ENCODE measurements at regions not wholly inside any gene's neighbourhood (a gene's known extent, or its start where the extent isn't known, plus 50 kb on each side); places are given as distances from the start of the nearest gene placed in this dataset.
"Not testable (repeated sequence)": the region's sequence is repeated elsewhere in the genome, so short reads cannot be mapped to it uniquely, and the experiment has no call there.

- peak; percentile 9 to 32 for DNase-seq (ENCODE audit: low read depth in 2 of 2)
These were observed 441.9 kb upstream of the PIK3R1 start for GRCh38 chr5:67773411-67774266.

DNA sequence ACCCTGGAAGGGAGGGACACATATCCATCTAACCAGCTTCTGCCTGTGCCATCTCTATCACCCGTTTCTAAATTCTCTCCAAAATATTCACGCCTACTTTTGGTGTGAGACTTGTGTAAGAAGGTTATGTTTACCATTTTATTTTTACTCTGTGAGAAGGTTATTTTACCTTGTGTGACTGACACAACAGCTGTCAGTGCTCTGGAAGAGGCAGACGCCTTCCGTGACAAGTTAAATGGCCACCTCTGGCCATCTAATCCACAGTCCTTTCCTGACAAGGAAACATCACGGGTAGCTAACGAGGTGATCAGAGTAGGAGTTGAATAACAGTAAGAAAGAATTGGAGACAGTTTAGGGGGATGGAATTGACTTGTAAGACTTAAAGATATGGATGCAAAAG is 443.8 kb upstream of the PIK3R1 start:
- DNase-seq (ENCODE audit: low read depth in 2 of 2) = no peak

GRCh38 chr5:67771221-67771620 is 444.3 kb upstream of the PIK3R1 start:
- DNase-seq (ENCODE audit: low read depth in 2 of 2) = no peak

DNA sequence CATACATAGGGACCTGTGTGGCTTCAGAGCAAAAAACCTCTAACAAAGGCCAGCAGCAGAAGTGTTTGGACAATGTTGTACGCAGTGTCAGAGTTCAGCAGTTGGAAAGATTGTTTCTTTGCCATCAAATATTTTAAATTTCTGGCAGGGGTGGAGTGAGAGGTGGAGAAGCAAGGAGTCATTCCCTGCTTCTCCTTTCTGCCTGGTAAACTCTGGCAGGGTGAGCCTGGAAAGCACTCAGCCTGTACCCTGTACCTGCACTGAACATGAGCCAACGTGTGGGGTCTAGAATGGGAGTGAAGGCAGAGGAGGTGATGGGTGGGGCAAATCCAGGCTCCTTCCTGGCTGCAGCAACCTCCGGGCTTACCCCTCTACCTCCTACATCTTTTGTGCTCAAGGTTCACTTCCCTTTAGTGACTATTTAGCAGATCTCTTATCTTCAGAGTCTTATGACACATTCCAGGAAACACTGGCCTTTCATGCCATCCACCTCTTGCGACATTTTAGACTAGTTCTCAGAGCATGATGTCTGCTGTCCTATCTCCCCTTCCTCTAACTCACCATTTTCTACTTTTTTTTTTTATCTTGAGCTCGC is 445.0 kb upstream of the PIK3R1 start:
- no peak for DNase-seq (ENCODE audit: low read depth in 2 of 2)

- no peak for DNase-seq (ENCODE audit: low read depth in 2 of 2)
These were observed 449.9 kb upstream of the PIK3R1 start for GRCh38 chr5:67765697-67766096.

DNA sequence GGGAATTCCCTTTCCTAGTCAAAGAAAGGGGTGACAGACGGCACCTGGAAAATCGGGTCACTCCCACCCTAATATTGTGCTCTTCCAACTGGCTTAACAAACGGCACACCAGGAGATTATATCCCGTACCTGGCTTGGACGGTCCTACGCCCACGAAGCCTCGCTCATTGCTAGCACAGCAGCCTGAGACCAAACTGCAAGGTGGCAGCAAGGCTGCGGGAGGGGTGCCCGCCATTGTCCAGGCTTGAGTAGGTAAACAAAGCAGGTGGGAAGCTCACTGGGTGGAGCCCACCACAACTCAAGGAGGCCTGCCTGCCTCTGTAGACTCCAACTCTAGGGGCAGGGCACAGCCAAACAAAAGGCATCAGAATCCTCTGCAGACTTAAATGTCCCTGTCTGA is 457.8 kb upstream of the PIK3R1 start:
- DNase-seq (ENCODE audit: low read depth in 2 of 2) = not testable (repeated sequence)

DNA sequence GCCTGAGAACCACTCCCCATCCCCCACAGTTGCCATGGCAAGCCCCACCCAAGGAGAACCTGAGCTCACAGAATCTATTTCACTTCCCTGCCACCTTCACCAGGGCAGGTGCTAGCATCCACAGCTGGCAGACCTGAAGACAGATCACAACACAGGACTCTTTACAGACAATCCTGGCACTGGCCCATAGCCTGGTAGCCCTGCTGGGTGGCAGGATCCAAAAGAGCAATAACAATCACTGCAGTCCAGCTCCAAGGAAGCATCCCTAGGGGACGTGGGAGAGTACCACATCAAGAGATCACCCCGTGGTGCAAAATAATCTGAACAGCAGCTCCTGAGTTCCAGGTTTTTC is 463.2 kb upstream of the PIK3R1 start:
- DNase-seq (ENCODE audit: low read depth in 2 of 2) = no peak

DNA sequence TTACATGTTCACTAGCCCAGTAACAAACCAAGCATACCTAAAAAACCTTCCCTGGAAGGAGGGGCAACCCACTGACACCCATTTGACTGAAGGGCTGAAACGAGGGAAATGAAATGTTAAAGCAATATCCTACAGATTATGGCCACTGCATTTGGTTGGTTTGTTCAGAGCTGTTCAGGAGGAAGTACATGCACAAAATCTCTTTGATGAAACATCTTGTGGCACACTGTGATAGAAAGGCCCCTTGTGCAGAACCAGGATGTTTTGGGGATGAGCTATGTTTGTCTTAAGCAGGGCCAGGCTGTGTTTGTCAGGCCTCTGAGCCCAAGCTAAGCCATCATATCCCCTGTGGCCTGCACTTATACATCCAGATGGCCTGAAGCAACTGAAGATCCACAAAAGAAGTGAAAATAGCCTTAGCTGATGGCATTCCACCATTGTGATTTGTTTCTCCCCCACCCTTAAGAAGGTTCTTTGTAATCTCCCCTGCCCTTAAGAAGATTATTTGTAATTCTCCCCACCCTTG is 467.3 kb upstream of the PIK3R1 start:
- DNase-seq (ENCODE audit: low read depth in 2 of 2) = no peak

GRCh38 chr5:67747096-67747495 is 468.5 kb upstream of the PIK3R1 start:
- no peak for DNase-seq (ENCODE audit: low read depth in 2 of 2)

DNA sequence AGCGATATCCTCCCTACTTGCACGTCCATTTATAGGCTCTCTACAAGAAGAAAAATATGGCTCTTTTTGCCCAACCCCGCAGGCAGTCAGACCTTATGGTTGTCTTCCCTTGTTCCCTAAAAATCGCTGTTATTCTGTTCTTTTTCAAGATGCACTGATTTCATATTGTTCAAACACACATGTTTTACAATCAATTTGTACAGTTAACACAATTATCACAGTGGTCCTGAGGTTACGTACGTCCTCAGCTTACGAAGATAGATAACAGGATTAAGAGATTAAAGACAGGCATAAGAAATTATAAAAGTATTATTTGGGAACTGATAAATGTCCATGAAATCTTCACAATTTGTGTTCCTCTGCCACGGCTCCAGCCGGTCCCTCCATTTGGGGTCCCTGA is 468.9 kb upstream of the PIK3R1 start:
- DNase-seq (ENCODE audit: low read depth in 2 of 2) = not testable (repeated sequence)

DNA sequence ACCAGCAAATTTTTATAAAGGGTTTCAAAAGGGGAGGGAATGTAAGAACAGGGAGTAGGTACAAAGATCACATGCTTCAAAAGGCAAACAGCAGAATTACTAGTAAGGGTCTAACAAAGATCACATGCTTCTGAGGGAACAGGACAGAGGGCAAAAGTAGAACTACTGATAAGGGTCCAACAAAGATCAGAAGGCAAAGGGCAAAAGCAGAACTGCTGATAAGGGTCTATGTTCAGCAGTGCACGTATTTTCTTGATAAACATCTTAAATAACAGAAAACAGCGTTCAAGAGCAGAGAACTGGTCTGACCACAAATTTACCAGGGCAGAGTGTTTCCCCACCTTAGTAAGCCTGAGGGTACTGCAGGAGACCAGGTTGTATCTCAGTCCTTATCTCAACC is 469.5 kb upstream of the PIK3R1 start:
- DNase-seq (ENCODE audit: low read depth in 2 of 2) = no peak

GRCh38 chr5:67732921-67733320 is 482.6 kb upstream of the PIK3R1 start:
- no peak for DNase-seq (ENCODE audit: low read depth in 2 of 2)

- peak in 1 of 2 experiments; percentile 2 for DNase-seq (ENCODE audit: low read depth in 2 of 2)
These were observed 483.1 kb upstream of the PIK3R1 start for GRCh38 chr5:67732471-67732870.

DNA sequence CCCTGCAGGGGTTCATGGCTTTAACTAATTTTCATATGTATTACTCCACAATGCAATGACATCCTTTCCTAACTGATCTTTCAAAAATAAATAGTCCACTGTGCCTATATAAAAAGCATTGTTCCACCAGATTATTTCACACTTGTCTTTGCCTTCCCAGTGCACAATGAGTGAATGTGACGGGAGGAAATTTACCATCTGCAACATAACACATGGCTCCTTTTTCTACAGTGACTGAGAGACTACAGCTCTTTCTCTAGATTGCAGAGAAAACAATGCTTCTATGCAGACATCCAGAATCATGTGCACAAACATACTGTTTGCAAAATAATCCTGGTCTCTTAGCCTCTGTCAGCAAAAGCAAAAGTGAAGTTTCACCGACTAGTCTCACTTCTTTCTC is 483.7 kb upstream of the PIK3R1 start:
- DNase-seq (ENCODE audit: low read depth in 2 of 2) = no peak

DNA sequence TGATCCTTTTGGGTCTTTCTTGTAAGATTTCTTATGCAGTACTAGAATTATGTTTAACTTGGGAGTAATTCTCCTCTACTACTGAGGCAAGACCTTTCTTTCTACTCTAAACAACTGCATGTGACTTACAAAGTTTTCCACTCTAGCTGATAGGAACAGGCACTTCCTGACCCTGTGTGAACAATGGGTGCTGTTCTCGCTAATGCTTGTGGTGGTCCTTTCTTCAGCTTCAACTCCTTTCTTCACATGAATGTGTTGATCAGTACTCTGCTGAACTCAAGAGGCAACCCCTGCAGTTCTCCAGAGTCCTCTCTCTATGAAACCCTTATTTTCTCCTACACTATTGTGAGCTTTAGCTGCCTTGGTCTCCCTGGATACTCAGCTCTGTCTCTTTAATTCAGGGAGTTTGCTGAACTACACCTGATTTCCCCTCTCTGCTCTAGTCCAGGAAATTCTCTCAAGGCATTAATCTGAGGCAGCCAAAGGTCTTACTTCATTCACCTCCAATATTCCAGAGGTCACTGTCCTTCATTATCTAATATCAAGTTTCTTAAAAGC is 484.6 kb upstream of the PIK3R1 start:
- no peak for DNase-seq (ENCODE audit: low read depth in 2 of 2)

DNA sequence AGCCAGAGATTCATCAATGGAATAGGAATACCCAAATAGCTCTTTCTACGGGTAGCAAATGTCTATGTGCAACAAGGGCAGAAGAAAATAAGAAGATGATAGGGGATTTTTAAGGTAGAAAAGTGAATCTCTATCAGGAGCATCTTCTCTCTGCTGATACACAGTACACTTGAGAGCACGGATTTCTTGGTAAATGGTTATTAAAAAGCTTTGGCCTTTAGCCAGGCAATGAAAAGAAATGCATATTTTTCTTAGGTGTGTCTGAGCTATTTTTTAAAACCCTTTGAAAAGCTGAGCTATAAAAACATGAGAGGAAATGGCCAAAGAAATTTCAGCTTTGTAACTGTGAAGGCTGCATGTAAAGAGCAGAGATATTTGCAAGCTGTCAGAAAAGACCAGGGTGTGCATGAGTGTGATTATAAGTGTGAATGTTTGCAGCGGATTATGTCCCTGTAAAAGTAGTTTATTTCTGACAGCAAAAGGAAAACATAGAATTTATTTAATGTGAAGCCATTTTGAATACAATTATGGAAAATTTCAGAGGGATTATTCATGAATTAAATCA is 487.1 kb upstream of the PIK3R1 start:
- DNase-seq (ENCODE audit: low read depth in 2 of 2) = no peak

DNA sequence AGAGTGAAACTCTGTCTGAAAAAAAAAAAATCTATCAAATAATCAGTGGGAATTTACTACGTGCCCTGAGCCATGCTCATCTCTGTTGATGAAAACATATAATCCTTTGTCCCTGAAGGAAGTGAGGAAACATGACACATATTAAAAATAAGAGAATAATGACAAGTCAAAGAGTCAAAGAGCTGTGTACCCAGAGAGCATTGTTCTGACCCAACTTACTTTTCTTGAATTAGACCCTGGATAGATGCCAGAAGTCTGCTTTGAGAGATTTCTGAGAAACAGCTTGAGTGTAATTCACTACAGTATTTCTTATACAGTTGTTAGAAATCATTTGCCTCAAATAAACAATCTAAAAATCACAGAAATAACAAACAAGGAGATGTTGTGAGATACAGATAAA is 490.0 kb upstream of the PIK3R1 start:
- DNase-seq (ENCODE audit: low read depth in 2 of 2) = no peak

DNA sequence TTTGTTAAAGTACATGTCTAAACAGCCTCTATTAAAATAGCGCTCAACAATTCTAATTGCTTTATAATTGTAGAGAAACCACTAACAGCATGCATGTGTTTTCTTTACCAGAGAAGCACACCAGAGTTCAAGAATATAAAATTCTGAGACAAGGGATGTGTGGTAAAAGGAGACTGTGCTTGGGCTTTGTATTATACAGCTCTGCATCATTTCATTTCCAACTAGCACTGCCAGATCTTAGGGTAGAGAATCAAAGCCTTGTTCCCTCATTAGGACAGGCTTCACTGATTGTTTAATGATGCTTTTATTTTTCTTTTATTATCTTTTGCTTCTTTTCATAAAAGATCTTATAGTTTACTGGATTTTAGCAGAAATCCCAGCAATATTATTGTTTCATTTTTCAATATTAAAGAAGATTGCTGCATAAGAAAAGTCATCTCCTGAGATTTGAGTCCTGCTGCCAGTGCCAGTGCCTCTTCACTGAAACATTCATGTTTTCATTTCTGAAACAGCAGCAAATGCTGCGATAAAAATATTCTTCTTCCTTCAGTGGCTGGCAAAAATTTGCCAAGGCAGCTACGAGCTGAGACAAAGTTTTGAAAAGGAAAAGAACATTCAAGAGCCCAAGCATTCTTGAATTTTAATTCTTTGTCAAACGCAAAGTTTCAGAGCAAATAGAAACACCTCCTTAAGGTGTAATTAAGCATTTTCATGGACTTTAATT is 491.0 kb upstream of the PIK3R1 start:
- DNase-seq (ENCODE audit: low read depth in 2 of 2) = no peak

GRCh38 chr5:67723873-67724272 is 491.7 kb upstream of the PIK3R1 start:
- no peak for DNase-seq (ENCODE audit: low read depth in 2 of 2)

DNA sequence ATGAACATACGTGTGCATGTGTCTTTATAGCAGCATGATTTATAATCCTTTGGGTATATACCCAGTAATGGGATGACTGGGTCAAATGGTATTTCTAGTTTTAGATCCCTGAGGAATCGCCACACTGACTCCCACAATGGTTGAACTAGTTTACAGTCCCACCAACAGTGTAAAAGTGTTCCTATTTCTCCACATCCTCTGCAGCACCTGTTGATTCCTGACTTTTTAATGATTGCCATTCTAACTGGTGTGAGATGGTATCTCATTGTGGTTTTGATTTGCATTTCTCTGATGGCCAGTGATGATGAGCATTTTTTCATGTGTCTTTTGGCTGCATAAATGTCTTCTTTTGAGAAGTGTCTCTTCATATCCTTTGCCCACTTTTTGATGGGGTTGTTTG is 493.0 kb upstream of the PIK3R1 start:
- not testable (repeated sequence) for DNase-seq (ENCODE audit: low read depth in 2 of 2)

DNA sequence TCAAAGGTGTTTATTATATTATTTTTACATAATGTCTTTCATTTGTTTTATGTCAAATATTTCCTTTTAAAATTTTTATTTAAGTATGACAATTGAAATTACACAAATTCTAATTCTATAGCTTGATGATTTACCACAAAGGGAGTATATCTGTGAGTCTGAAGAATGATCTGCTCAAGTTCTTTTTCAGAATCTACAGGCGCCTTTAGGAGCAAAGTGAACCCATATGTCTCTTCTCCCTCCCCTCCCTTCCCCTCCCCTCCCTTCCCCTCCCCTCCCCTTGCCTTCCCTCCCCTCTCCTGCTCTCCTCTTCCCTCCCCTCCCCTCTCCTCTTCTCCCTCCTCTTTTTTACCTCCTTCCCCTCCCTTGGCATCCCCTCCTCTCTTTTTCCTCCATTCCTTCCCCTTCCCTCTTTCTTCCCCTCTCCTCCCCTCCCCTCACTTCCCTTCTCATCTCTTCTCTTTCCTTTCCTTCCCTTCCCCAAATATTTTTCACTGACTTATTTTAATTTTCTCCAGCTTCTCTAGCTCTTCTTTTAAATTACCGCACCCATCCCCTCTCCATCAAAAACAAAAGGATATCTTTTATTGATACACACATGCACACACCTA is 495.3 kb upstream of the PIK3R1 start:
- no peak for DNase-seq (ENCODE audit: low read depth in 2 of 2)

DNA sequence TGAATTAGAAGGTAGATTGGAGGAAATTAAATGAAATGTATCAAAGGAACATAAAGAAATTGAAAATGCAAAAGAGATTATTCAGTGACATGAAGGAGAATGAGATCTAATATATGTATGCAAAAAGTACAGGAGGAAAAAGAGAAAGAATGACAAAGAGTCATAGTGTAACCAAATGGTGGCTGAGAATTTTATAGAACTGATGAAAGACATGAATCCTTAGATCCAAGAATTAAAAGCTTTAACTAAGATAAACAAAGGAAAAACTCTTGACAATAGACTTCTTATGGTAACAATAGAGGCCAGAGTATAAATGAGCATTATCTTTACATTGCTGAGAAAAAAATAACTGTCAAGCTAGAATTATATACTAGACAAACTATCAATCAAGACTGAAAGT is 505.4 kb upstream of the CD180 start:
- no peak for DNase-seq (ENCODE audit: low read depth in 2 of 2)

All from fibroblast of skin of left quadriceps (primary cell).